ENCODE measurements at regions not wholly inside any gene's neighbourhood (a gene's known extent, or its start where the extent isn't known, plus 50 kb on each side); places are given as distances from the start of the nearest gene placed in this dataset.

- Histone ChIP-seq H3K36me3 (ENCODE audit: control insufficient read depth in 2 of 2, insufficient read depth in 2 of 2, low read length in 2 of 2) (no peaks in the 10 kb centered on the region), H3K27ac (ENCODE audit: low read length) (no peak overlapping the region), H3K9me3 (ENCODE audit: control insufficient read depth in 2 of 2, low read length in 2 of 2) (no peaks in the 10 kb centered on the region), H3K27me3 (ENCODE audit: control insufficient read depth in 1 of 2, insufficient read depth in 2 of 2, low read length in 2 of 2) (peaks cover 0 to 5% of the 10 kb centered on the region in 2 donors), H3K4me3 (ENCODE audit: low read length in 2 of 2) (no peak overlapping the region), H3K4me1 (ENCODE audit: control insufficient read depth, insufficient read depth, low read length) (peaks cover 12% of the 10 kb centered on the region), H3K9ac (ENCODE audit: low read length in 2 of 2) (no peak overlapping the region)
These were observed 166.9 kb upstream of the GPR12 start for GRCh38 chr13:26927511-26927910.

GRCh38 chr13:26926371-26926770 lies 165.8 kb upstream of the GPR12 start:
- H3K27ac ChIP-seq (ENCODE audit: low read length), result no peak overlapping the region
- H3K9me3 ChIP-seq (ENCODE audit: control insufficient read depth in 2 of 2, low read length in 2 of 2), result no peaks in the 10 kb centered on the region
- H3K36me3 ChIP-seq (ENCODE audit: control insufficient read depth in 2 of 2, insufficient read depth in 2 of 2, low read length in 2 of 2), result no peaks in the 10 kb centered on the region
- peaks cover 0 to 5% of the 10 kb centered on the region in 2 donors for H3K27me3 ChIP-seq (ENCODE audit: control insufficient read depth in 1 of 2, insufficient read depth in 2 of 2, low read length in 2 of 2)
- no peak overlapping the region for H3K4me3 ChIP-seq (ENCODE audit: low read length in 2 of 2)
- H3K9ac ChIP-seq (ENCODE audit: low read length in 2 of 2), result no peak overlapping the region
- H3K4me1 ChIP-seq (ENCODE audit: control insufficient read depth, insufficient read depth, low read length), result peaks cover 14% of the 10 kb centered on the region

- H3K36me3 ChIP-seq (ENCODE audit: control insufficient read depth in 2 of 2, insufficient read depth in 2 of 2, low read length in 2 of 2), result no peaks in the 10 kb centered on the region
- H3K9ac ChIP-seq (ENCODE audit: low read length in 2 of 2), result no peak overlapping the region
- no peak overlapping the region for H3K4me3 ChIP-seq (ENCODE audit: low read length in 2 of 2)
- H3K9me3 ChIP-seq (ENCODE audit: control insufficient read depth in 2 of 2, low read length in 2 of 2), result no peaks in the 10 kb centered on the region
- peaks cover 0 to 2% of the 10 kb centered on the region in 2 donors for H3K27me3 ChIP-seq (ENCODE audit: control insufficient read depth in 1 of 2, insufficient read depth in 2 of 2, low read length in 2 of 2)
- no peak overlapping the region for H3K27ac ChIP-seq (ENCODE audit: low read length)
- peaks cover 15% of the 10 kb centered on the region for H3K4me1 ChIP-seq (ENCODE audit: control insufficient read depth, insufficient read depth, low read length)
These were observed 163.4 kb upstream of the GPR12 start for GRCh38 chr13:26923824-26924605.

GRCh38 chr13:26921918-26922317 lies 161.3 kb upstream of the GPR12 start:
- Histone ChIP-seq H3K36me3 (ENCODE audit: control insufficient read depth in 2 of 2, insufficient read depth in 2 of 2, low read length in 2 of 2) (no peaks in the 10 kb centered on the region), H3K27me3 (ENCODE audit: control insufficient read depth in 1 of 2, insufficient read depth in 2 of 2, low read length in 2 of 2) (peaks cover 0 to under 1% of the 10 kb centered on the region in 2 donors), H3K9ac (ENCODE audit: low read length in 2 of 2) (no peak overlapping the region), H3K9me3 (ENCODE audit: control insufficient read depth in 2 of 2, low read length in 2 of 2) (no peaks in the 10 kb centered on the region), H3K4me1 (ENCODE audit: control insufficient read depth, insufficient read depth, low read length) (peaks cover 15% of the 10 kb centered on the region), H3K27ac (ENCODE audit: low read length) (no peak overlapping the region), H3K4me3 (ENCODE audit: low read length in 2 of 2) (no peak overlapping the region)

GRCh38 chr13:26920614-26921355 lies 160.2 kb upstream of the GPR12 start:
- Histone ChIP-seq H3K27ac (ENCODE audit: low read length) (no peak overlapping the region), H3K4me3 (ENCODE audit: low read length in 2 of 2) (no peak overlapping the region), H3K9me3 (ENCODE audit: control insufficient read depth in 2 of 2, low read length in 2 of 2) (no peaks in the 10 kb centered on the region), H3K27me3 (ENCODE audit: control insufficient read depth in 1 of 2, insufficient read depth in 2 of 2, low read length in 2 of 2) (no peaks in the 10 kb centered on the region), H3K36me3 (ENCODE audit: control insufficient read depth in 2 of 2, insufficient read depth in 2 of 2, low read length in 2 of 2) (no peaks in the 10 kb centered on the region), H3K4me1 (ENCODE audit: control insufficient read depth, insufficient read depth, low read length) (peaks cover 15% of the 10 kb centered on the region), H3K9ac (ENCODE audit: low read length in 2 of 2) (no peak overlapping the region)

- Histone ChIP-seq H3K4me1 (ENCODE audit: control insufficient read depth, insufficient read depth, low read length) (peaks cover 15% of the 10 kb centered on the region), H3K9me3 (ENCODE audit: control insufficient read depth in 2 of 2, low read length in 2 of 2) (no peaks in the 10 kb centered on the region), H3K4me3 (ENCODE audit: low read length in 2 of 2) (no peak overlapping the region), H3K36me3 (ENCODE audit: control insufficient read depth in 2 of 2, insufficient read depth in 2 of 2, low read length in 2 of 2) (no peaks in the 10 kb centered on the region), H3K27ac (ENCODE audit: low read length) (no peak overlapping the region), H3K27me3 (ENCODE audit: control insufficient read depth in 1 of 2, insufficient read depth in 2 of 2, low read length in 2 of 2) (no peaks in the 10 kb centered on the region), H3K9ac (ENCODE audit: low read length in 2 of 2) (no peak overlapping the region)
These were observed 159.1 kb upstream of the GPR12 start for GRCh38 chr13:26919732-26920131.

- Histone ChIP-seq H3K4me1 (ENCODE audit: control insufficient read depth, insufficient read depth, low read length) (peaks cover 14% of the 10 kb centered on the region), H3K9me3 (ENCODE audit: control insufficient read depth in 2 of 2, low read length in 2 of 2) (no peaks in the 10 kb centered on the region), H3K4me3 (ENCODE audit: low read length in 2 of 2) (no peak overlapping the region), H3K27me3 (ENCODE audit: control insufficient read depth in 1 of 2, insufficient read depth in 2 of 2, low read length in 2 of 2) (no peaks in the 10 kb centered on the region), H3K27ac (ENCODE audit: low read length) (no peak overlapping the region), H3K9ac (ENCODE audit: low read length in 2 of 2) (no peak overlapping the region), H3K36me3 (ENCODE audit: control insufficient read depth in 2 of 2, insufficient read depth in 2 of 2, low read length in 2 of 2) (no peaks in the 10 kb centered on the region)
These were observed 158.7 kb upstream of the GPR12 start for GRCh38 chr13:26919311-26919710.

- no peaks in the 10 kb centered on the region for H3K4me1 ChIP-seq (ENCODE audit: control insufficient read depth, insufficient read depth, low read length)
These were observed 154.0 kb upstream of the GPR12 start for GRCh38 chr13:26914624-26915023.

GRCh38 chr13:26914148-26914547 lies 153.6 kb upstream of the GPR12 start:
- Histone ChIP-seq H3K27me3 (ENCODE audit: control insufficient read depth in 1 of 2, insufficient read depth in 2 of 2, low read length in 2 of 2) (peaks cover 0 to under 1% of the 10 kb centered on the region in 2 donors), H3K4me3 (ENCODE audit: low read length in 2 of 2) (no peak overlapping the region), H3K36me3 (ENCODE audit: control insufficient read depth in 2 of 2, insufficient read depth in 2 of 2, low read length in 2 of 2) (no peaks in the 10 kb centered on the region), H3K4me1 (ENCODE audit: control insufficient read depth, insufficient read depth, low read length) (no peaks in the 10 kb centered on the region), H3K9ac (ENCODE audit: low read length in 2 of 2) (no peak overlapping the region), H3K27ac (ENCODE audit: low read length) (no peak overlapping the region), H3K9me3 (ENCODE audit: control insufficient read depth in 2 of 2, low read length in 2 of 2) (no peaks in the 10 kb centered on the region)

More at GRCh38 chr13:26914624-26915023, 154.0 kb upstream of the GPR12 start:
- H3K27me3 ChIP-seq (ENCODE audit: control insufficient read depth in 1 of 2, insufficient read depth in 2 of 2, low read length in 2 of 2), result no peaks in the 10 kb centered on the region
- no peak overlapping the region for H3K9ac ChIP-seq (ENCODE audit: low read length in 2 of 2)
- no peak overlapping the region for H3K27ac ChIP-seq (ENCODE audit: low read length)
- no peaks in the 10 kb centered on the region for H3K36me3 ChIP-seq (ENCODE audit: control insufficient read depth in 2 of 2, insufficient read depth in 2 of 2, low read length in 2 of 2)
- H3K4me3 ChIP-seq (ENCODE audit: low read length in 2 of 2), result no peak overlapping the region
- H3K9me3 ChIP-seq (ENCODE audit: control insufficient read depth in 2 of 2, low read length in 2 of 2), result no peaks in the 10 kb centered on the region

GRCh38 chr13:26910754-26911465 lies 150.3 kb upstream of the GPR12 start:
- Histone ChIP-seq H3K27ac (ENCODE audit: low read length) (no peak overlapping the region), H3K9ac (ENCODE audit: low read length in 2 of 2) (no peak overlapping the region), H3K27me3 (ENCODE audit: control insufficient read depth in 1 of 2, insufficient read depth in 2 of 2, low read length in 2 of 2) (peaks cover 0 to 7% of the 10 kb centered on the region in 2 donors), H3K36me3 (ENCODE audit: control insufficient read depth in 2 of 2, insufficient read depth in 2 of 2, low read length in 2 of 2) (no peaks in the 10 kb centered on the region), H3K4me3 (ENCODE audit: low read length in 2 of 2) (no peak overlapping the region), H3K4me1 (ENCODE audit: control insufficient read depth, insufficient read depth, low read length) (no peaks in the 10 kb centered on the region), H3K9me3 (ENCODE audit: control insufficient read depth in 2 of 2, low read length in 2 of 2) (no peaks in the 10 kb centered on the region)

Data from stomach smooth muscle (tissue), 2 donors.